Fibroblast of the aortic adventitia (primary cell): ENCODE measurements at regions not wholly inside any gene's neighbourhood (a gene's known extent, or its start where the extent isn't known, plus 50 kb on each side); places are given as distances from the start of the nearest gene placed in this dataset.

Experiments used
- DNase-seq: peaks from one replicate; pipeline ENCODE4 v3.0.0-alpha.2; 2010; ENCODE audit warnings: low read depth
- H3K4me3 ChIP-seq: 2 replicates; pipeline ENCODE4 v1.5.1; 2011; ENCODE audit warnings: low read depth, mild to moderate bottlenecking, control low read depth, low read length, moderate library complexity
- TF ChIP-seq, protein P1 (sequence below): IDR thresholded peaks from 2 replicates; pipeline ENCODE4 v1.5.1; 2011; ENCODE audit warnings: mild to moderate bottlenecking, low read length, control low read depth, inconsistent platforms; ENCODE audit not compliant: insufficient read depth

DNA sequence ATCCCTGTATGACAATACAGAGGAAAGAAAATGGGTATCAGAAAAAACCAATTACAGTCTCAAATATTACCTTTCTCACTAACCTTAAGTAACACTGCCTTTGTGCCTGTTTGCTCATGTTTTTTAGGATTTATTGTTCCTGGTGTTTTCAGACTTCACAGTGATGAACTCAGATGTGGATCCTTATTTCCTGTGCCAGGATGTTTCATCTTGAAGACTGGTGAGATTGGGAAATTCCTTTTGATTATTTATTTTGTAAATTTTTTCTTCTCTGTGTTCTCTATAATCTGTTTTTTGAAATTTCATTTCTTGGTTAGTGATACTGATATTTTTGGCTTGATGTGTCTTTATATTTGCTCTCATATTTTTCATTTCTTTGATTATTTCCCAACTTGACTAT, 142.4 kb upstream of the GRIN3A start:
- no peak overlapping the region for H3K4me3 ChIP-seq
- TF ChIP-seq, protein P1, sequence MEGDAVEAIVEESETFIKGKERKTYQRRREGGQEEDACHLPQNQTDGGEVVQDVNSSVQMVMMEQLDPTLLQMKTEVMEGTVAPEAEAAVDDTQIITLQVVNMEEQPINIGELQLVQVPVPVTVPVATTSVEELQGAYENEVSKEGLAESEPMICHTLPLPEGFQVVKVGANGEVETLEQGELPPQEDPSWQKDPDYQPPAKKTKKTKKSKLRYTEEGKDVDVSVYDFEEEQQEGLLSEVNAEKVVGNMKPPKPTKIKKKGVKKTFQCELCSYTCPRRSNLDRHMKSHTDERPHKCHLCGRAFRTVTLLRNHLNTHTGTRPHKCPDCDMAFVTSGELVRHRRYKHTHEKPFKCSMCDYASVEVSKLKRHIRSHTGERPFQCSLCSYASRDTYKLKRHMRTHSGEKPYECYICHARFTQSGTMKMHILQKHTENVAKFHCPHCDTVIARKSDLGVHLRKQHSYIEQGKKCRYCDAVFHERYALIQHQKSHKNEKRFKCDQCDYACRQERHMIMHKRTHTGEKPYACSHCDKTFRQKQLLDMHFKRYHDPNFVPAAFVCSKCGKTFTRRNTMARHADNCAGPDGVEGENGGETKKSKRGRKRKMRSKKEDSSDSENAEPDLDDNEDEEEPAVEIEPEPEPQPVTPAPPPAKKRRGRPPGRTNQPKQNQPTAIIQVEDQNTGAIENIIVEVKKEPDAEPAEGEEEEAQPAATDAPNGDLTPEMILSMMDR: no peak
- no peak for DNase-seq

DNA sequence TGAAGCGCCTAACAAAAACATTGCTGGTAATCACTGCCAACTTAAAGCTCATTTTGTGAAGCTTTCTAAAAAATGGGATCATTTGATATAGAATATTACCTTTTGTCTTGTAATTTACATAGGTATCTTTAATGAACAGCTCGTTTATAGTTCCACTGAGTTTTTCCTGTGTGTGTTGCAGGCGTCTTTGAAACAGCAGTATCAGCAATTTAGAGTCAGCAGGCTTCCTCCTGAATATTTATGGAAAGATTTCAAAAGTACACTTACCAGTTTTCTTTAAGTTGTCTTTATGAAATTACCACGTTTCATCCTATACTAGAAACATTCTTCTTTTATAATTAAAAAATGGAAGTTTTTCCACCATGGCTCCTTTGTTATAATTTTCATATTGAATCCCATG, 140.3 kb upstream of the GRIN3A start:
- TF ChIP-seq, protein P1: no peak

DNA sequence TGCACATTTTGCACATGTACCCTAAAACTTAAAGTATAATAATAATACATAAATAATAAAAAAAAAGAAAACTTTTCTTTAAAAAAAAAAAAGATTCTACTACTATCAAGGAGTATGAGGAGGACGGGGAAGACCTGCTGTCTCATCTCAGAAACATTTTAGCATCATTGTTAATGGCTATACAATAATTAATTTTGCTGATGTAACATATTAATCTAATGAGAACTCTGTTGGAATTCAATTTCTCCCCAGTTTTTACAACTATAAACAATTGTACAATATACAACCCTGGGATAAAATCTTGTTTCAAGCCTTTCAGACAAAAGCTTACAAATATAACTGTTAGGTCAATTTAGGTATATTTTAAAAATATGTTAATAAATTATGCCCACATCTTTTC, 139.0 kb upstream of the GRIN3A start:
- TF ChIP-seq, protein P1: no peak
- no peak for DNase-seq
- no peak overlapping the region for H3K4me3 ChIP-seq

More for the DNA sequence above, 140.3 kb upstream of the GRIN3A start:
- DNase-seq: no peak
- no peak overlapping the region for H3K4me3 ChIP-seq

DNA sequence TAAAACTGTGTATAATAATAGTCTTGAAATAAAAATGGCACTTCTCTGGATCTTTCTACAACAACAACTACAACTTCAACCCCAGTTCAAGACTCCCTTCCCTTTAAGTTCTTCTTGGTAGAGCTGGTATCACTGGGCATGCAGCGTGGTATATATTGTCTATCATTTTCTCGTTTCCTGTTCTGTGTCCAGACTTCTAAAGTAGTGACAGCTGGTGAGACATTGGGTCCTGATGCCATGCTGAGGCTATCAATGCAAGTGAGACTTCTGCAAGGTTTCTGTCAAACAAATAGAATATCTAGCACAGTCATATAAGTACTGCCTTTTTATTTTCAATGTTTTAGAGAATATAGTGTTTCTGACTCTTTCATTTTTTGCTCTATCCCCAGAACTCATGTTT, 123.0 kb upstream of the GRIN3A start:
- no peak for DNase-seq
- TF ChIP-seq, protein P1: no peak
- H3K4me3 ChIP-seq: no peak overlapping the region

DNA sequence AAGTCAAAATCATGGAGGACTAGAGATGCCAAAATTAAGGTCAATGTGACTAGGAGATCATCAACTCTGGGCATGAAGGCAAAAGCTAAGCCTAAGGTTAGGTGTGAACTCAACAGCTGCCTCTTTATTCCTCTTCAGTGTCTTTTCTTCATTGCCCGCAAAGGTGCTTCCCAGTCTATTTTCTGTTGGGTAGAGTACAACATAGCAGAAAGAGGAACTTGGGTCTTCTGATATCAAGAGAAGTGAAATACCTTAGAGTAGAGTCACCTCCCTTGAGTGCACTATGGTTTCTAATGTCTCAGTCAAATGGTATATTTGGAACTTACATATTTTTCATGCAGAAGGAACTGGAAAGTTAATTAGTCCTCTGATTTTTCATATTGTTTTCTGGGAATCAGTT, 122.5 kb upstream of the GRIN3A start:
- no peak overlapping the region for H3K4me3 ChIP-seq
- TF ChIP-seq, protein P1: no peak
- DNase-seq: no peak

DNA sequence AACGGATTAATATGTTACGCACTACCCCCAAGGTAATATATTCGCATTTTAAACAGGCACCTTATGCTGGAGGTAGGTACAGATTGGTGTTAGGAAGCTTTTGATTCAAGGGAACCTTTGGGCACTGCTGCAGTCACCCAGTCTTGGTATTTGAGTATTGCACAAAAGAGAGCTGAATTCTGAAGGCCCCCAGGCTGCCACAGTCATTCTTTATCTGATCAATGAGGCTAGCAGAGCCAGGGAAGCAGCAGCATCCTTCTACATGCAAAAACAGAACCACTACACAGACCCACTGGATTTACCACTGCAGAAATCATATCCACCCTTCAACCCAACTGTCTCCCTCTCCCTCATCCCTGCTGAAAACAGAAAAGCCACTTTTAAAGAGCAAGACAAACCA, 121.2 kb upstream of the GRIN3A start:
- DNase-seq: no peak

DNA sequence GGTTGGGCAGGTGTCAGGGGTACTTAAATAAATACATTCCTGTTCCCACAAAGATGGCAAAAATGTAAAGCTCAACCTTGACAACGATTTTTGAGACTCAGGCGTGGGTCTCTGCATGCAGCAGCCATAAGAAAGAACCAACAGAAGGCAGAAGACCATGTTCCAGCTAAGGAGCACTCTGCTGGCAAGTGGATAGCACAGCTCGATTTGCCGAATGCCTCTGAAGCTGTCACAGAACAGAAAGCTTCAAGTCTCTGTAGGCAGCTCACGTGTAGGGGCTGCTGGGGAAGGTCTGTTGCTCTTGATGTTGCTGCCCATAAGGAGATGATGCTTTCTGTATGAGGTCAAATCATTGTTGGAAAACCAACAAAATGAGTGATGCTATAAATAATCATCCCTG, 119.6 kb upstream of the GRIN3A start:
- TF ChIP-seq, protein P1: no peak
- no peak overlapping the region for H3K4me3 ChIP-seq
- DNase-seq: no peak

More for the DNA sequence above, 121.2 kb upstream of the GRIN3A start:
- TF ChIP-seq, protein P1: no peak
- no peak overlapping the region for H3K4me3 ChIP-seq
